ENCODE measurements at regions not wholly inside any gene's neighbourhood (a gene's known extent, or its start where the extent isn't known, plus 50 kb on each side); places are given as distances from the start of the nearest gene placed in this dataset.

DNA sequence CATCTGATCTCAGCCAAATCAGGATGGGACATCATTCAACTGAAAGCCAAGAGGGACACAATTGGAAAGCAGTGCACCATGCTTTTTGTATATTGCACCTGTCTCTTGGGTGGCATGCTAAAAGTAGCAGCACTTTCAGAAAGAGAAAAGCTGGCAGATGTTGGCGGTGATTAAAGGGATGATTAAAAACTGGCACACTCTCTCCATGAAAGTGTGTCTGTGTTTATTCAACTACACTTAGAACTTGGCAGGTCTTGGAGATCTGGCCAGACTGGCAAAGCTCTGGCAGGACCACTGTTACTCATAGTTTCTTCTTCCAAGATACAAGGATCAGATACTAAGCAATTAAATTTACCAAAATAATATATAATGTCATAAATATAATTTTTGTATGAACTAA is 112.9 kb upstream of the ELAVL2 start:
- no peak for DNase-seq (ENCODE audit: low read depth, low spot score)
- in situ Hi-C loops (cut with HindIII; ENCODE audit: low sequenced_read_pairs): no loop called here
- no peak overlapping the region for H3K4me3 ChIP-seq (ENCODE audit: low read depth, low read length)
- TF ChIP-seq, protein P1, sequence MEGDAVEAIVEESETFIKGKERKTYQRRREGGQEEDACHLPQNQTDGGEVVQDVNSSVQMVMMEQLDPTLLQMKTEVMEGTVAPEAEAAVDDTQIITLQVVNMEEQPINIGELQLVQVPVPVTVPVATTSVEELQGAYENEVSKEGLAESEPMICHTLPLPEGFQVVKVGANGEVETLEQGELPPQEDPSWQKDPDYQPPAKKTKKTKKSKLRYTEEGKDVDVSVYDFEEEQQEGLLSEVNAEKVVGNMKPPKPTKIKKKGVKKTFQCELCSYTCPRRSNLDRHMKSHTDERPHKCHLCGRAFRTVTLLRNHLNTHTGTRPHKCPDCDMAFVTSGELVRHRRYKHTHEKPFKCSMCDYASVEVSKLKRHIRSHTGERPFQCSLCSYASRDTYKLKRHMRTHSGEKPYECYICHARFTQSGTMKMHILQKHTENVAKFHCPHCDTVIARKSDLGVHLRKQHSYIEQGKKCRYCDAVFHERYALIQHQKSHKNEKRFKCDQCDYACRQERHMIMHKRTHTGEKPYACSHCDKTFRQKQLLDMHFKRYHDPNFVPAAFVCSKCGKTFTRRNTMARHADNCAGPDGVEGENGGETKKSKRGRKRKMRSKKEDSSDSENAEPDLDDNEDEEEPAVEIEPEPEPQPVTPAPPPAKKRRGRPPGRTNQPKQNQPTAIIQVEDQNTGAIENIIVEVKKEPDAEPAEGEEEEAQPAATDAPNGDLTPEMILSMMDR (IDR thresholded peaks at IDR 0.05; ENCODE audit: low read depth, low read length): no peak

DNA sequence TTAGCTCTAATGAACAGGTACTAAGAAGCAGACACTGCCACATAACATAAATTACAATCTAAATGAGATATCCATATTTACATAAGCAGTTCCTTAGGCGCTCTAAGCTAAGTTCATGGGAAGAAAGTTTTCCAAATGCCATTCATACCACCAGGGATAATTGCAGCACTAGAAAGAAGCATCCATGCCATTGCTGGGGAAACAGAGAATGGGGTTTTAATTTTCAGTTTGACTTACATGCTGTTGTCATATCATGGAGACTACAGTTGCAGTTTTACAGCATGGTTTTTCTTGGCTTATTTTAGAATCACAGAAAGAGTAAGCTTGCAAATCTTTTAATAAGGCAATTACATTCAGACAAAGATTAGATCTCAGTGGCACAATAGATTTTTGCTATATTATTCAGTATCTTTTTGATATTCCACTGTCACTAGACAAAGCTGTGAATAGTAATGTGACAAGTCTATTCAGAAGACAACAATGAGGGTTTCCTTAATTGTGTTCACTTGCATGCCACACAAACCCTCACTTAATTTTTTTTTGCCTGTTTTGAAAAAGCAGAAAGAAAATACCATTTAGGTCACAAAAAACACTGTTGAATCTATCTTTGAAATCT is 108.4 kb upstream of the ELAVL2 start:
- in situ Hi-C loops (cut with HindIII; ENCODE audit: low sequenced_read_pairs): no loop called here
- no peak for DNase-seq (ENCODE audit: low read depth, low spot score)
- H3K4me3 ChIP-seq (ENCODE audit: low read depth, low read length): no peak overlapping the region
- TF ChIP-seq, protein P1 (IDR thresholded peaks at IDR 0.05; ENCODE audit: low read depth, low read length): no peak

DNA sequence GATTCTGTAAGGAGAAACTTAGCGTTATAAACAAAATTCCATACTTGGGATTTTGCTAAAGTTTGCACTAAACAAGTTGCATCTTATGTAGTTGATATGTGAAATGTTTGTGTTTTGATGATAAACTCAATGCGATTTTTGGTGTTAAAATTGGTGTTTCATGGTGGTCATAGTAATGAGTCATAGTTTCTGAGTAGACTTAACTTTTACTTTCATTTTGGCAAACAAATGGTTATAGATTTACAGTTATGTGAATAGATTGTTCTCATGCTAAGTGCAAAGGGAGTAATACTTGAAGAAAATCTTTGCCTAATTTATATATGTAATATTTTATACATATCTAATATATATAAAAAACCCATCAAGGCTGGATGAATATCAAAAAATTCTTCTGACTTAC is 107.3 kb upstream of the ELAVL2 start:
- in situ Hi-C loops (cut with HindIII; ENCODE audit: low sequenced_read_pairs): no loop called here
- H3K4me3 ChIP-seq (ENCODE audit: low read depth, low read length): no peak overlapping the region
- TF ChIP-seq, protein P1 (IDR thresholded peaks at IDR 0.05; ENCODE audit: low read depth, low read length): no peak
- no peak for DNase-seq (ENCODE audit: low read depth, low spot score)

DNA sequence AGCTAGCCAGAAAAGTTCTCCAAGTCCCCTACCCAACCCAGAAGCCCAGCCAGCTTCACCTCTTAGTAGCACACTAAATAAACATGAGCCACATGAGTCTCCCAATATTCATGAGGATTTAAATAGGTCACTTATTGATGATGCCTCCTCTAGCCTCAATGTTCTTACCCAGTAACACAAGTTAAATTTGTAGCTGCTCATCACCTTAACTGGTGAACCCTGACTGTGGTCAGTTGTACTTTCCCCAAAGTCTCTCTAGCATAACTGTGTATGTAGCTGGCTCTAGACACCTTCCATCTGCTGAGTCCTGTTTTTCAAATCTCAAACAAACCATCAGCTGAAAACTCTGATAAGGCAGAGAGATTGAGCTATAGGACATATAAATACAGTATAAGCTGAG is 100.3 kb upstream of the ELAVL2 start:
- TF ChIP-seq, protein P1 (IDR thresholded peaks at IDR 0.05; ENCODE audit: low read depth, low read length): no peak
- H3K4me3 ChIP-seq (ENCODE audit: low read depth, low read length): no peak overlapping the region
- in situ Hi-C loops (cut with HindIII; ENCODE audit: low sequenced_read_pairs): no loop called here
- no peak for DNase-seq (ENCODE audit: low read depth, low spot score)

DNA sequence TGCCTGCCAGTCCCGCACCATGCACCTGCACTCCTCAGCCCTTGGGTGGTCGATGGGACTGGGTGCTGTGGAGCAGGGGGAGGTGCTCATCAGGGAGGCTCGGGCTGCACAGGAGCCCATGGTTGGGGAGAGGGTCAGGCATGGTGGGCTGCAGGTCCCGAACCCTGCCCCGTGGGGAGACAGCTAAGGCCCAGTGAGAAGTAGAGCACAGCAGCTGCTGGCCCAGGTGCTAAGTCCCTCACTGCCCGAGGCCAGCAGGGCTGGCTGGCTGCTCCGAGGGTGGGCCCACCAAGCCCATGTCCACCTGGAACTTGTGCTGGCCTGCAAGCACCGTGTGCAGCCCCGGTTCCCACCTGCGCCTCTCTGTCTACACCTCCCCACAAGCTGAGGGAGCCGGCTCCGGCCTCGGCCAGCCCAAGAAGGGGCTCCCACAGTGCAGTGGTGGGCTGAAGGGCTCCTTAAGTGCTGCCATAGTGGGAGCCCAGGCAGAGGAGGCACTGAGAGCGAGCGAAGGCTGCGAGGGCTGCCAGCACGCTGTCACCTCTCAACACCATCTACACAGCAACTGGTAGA is 88.5 kb upstream of the ELAVL2 start:
- no peak overlapping the region for H3K4me3 ChIP-seq (ENCODE audit: low read depth, low read length)
- no peak for DNase-seq (ENCODE audit: low read depth, low spot score)
- TF ChIP-seq, protein P1 (IDR thresholded peaks at IDR 0.05; ENCODE audit: low read depth, low read length): no peak
- in situ Hi-C loops (cut with HindIII; ENCODE audit: low sequenced_read_pairs): no loop called here

DNA sequence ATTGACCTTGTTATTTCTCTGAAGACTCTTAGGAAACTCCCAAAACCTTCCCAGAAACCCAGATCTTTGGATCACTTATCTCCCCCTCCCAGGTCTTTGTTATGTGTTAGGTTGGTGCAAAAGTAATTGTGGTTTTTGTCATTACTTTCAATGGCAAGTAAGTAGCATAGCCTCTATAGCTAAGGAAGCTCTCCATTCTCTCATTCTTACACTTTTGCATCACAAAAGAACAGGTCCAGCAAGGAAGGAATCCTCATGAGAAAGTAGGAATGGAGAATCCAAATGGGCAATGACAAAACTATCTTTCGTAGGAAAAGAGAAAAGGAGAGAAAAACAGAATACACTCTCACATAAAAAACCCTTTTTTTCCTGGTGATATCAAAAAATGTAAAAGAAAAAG is 81.3 kb upstream of the ELAVL2 start:
- TF ChIP-seq, protein P1 (IDR thresholded peaks at IDR 0.05; ENCODE audit: low read depth, low read length): no peak
- H3K4me3 ChIP-seq (ENCODE audit: low read depth, low read length): no peak overlapping the region
- DNase-seq (ENCODE audit: low read depth, low spot score): no peak
- in situ Hi-C loops (cut with HindIII; ENCODE audit: low sequenced_read_pairs): no loop called here
